ES-I3 (cell line): ENCODE measurements at regions not wholly inside any gene's neighbourhood (a gene's known extent, or its start where the extent isn't known, plus 50 kb on each side); places are given as distances from the start of the nearest gene placed in this dataset.
"Not testable (repeated sequence)": the region's sequence is repeated elsewhere in the genome, so short reads cannot be mapped to it uniquely, and the experiment has no call there.

ENCODE experiments used
- H3K36me3 ChIP-seq: 2 replicates; pipeline ENCODE4 v1.6.1; 2013; ENCODE audit warnings: mild to moderate bottlenecking, low read length, control low read depth, moderate library complexity; ENCODE audit not compliant: insufficient read depth
- H3K4me1 ChIP-seq: 2 replicates; pipeline ENCODE4 v1.6.1; 2013; ENCODE audit warnings: mild to moderate bottlenecking, control low read depth, low read length; ENCODE audit not compliant: insufficient read depth
- H3K9ac ChIP-seq: 2 replicates; pipeline ENCODE4 v1.6.1; 2013; ENCODE audit warnings: low read depth, mild to moderate bottlenecking, low read length, moderate library complexity
- H3K9me3 ChIP-seq: 2 replicates; pipeline ENCODE4 v1.6.1; 2013; ENCODE audit warnings: mild to moderate bottlenecking, low read length, moderate library complexity; ENCODE audit not compliant: control insufficient read depth, insufficient read depth

- H3K9ac ChIP-seq = no peak overlapping the region
- no peaks in the 10 kb centered on the region; the same call in 1 of the 2 replicates for H3K9me3 ChIP-seq
- no peaks in the 10 kb centered on the region for H3K36me3 ChIP-seq
- H3K4me1 ChIP-seq = no peaks in the 10 kb centered on the region; the same call in 1 of the 2 replicates
These were observed 1122.1 kb upstream of the SEL1L start for GRCh38 chr14:82655770-82656169.

GRCh38 chr14:82657186-82657675, 1123.6 kb upstream of the SEL1L start:
- H3K4me1 ChIP-seq = no peaks in the 10 kb centered on the region; the same call in 1 of the 2 replicates
- H3K9me3 ChIP-seq = no peaks in the 10 kb centered on the region
- no peaks in the 10 kb centered on the region for H3K36me3 ChIP-seq
- H3K9ac ChIP-seq = no peak overlapping the region

DNA sequence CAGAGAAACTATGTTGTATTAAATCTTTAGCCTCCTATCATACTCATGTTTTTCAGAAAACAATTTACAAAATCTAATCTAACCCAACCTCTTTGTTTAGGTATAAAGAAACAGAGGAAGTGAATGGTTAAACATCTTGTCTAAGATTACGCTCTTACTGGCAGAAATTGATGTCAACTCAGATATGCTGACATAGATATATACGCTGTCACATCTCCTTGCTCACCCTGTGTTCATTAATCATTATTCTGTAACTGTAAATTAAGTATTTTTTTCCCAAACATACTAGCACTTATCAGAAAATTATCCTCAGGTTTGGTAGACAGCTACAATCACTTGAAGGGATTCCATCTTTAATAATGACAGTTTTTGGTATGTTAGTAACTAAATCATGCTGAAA, 1127.6 kb upstream of the SEL1L start:
- Histone ChIP-seq H3K9me3 (no peaks in the 10 kb centered on the region), H3K36me3 (no peaks in the 10 kb centered on the region), H3K4me1 (no peaks in the 10 kb centered on the region), H3K9ac (no peak overlapping the region)

GRCh38 chr14:82667006-82667405, 1133.4 kb upstream of the SEL1L start:
- Histone ChIP-seq H3K36me3 (no peaks in the 10 kb centered on the region), H3K9ac (no peak overlapping the region), H3K4me1 (no peaks in the 10 kb centered on the region), H3K9me3 (no peaks in the 10 kb centered on the region)

DNA sequence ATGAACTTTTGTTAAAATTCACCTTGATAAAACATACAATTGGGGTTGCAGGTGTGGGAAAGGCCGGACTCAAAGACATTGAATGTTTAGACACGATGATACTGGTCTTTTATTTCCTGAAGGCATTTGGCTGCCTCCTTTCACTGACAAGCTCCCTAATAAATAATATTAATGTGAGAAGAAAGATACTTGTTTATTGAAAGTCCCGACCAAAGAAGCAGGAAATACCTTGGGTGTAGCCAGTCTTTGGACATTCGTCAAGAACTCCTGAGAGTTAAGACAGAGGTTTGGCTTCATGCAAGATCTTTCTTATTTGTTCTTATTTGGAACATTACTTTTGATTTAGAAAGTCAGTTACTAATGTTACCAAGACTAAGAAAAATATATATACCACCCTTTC, 1133.8 kb upstream of the SEL1L start:
- Histone ChIP-seq H3K4me1 (no peaks in the 10 kb centered on the region), H3K9ac (no peak overlapping the region), H3K9me3 (no peaks in the 10 kb centered on the region), H3K36me3 (no peaks in the 10 kb centered on the region)

GRCh38 chr14:82676403-82676802, 1142.8 kb upstream of the SEL1L start:
- H3K9me3 ChIP-seq = no peaks in the 10 kb centered on the region
- H3K9ac ChIP-seq = no peak overlapping the region
- H3K36me3 ChIP-seq = no peaks in the 10 kb centered on the region
- H3K4me1 ChIP-seq = no peaks in the 10 kb centered on the region

DNA sequence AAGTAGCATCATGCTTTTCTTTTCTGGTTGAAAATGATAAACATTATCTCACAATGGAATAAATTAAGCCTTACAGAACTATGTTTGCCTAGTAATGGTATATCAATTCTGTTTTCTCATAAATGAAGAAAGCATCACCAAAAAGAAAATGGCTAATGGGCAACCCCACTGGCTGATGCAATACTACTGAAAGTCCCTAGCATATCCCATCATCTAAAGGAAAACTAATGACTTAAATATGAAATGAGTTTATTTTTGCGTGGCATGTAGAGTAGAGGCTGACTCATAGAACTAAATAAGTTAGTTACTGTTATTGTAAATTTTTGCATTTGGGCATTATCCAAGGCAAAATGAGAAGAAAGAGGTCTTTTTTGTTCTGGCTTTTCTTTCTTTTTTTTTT, 1156.3 kb upstream of the SEL1L start:
- H3K9me3 ChIP-seq = no peaks in the 10 kb centered on the region
- H3K9ac ChIP-seq = no peak overlapping the region
- no peaks in the 10 kb centered on the region for H3K4me1 ChIP-seq
- H3K36me3 ChIP-seq = no peaks in the 10 kb centered on the region

DNA sequence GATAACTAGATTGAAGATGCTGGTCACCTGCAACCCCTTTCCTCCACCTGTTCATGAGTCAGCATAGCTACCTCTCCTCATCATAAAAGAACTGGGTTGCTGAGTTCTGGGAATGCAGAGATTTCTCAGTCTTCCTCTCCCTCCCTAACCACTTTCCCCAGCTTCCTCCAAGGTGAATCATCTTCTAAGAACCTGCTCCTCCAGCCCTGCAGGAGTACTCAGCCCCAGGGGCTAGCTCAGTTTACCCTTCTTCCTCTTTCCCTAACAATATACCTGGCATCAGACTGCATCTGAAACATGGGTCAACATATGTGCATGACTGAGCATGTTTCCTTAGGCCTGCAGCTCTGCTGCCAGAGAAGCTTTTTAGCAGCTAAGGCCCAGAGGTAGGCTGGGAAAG, 1157.5 kb upstream of the SEL1L start:
- not testable (repeated sequence) for H3K36me3 ChIP-seq, H3K9me3 ChIP-seq, H3K4me1 ChIP-seq, H3K9ac ChIP-seq

GRCh38 chr14:82694820-82695219, 1161.2 kb upstream of the SEL1L start:
- Histone ChIP-seq H3K4me1 (no peaks in the 10 kb centered on the region), H3K9ac (no peak overlapping the region), H3K36me3 (no peaks in the 10 kb centered on the region), H3K9me3 (no peaks in the 10 kb centered on the region)

DNA sequence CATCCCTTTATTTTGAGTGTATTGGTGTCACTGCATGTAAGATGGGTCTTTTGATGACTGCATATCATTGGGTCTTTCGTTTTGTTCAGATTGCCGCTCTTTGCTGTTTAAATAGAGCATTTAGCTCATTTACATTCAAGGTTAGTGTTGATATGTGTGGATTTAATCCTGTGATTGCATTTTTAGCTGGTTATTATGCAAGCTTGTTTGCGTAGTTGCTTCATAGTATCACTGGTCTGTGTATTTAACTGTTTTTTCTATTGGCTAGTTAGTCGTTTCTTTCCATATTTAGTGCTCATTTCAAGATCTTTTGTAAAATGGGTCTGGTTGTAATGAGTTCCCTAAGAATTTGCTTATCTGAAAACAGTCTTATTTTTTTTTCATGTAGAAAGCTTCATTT, 1170.6 kb upstream of the SEL1L start:
- no peak overlapping the region for H3K9ac ChIP-seq
- H3K36me3 ChIP-seq = no peaks in the 10 kb centered on the region
- H3K4me1 ChIP-seq = no peaks in the 10 kb centered on the region
- no peaks in the 10 kb centered on the region for H3K9me3 ChIP-seq

DNA sequence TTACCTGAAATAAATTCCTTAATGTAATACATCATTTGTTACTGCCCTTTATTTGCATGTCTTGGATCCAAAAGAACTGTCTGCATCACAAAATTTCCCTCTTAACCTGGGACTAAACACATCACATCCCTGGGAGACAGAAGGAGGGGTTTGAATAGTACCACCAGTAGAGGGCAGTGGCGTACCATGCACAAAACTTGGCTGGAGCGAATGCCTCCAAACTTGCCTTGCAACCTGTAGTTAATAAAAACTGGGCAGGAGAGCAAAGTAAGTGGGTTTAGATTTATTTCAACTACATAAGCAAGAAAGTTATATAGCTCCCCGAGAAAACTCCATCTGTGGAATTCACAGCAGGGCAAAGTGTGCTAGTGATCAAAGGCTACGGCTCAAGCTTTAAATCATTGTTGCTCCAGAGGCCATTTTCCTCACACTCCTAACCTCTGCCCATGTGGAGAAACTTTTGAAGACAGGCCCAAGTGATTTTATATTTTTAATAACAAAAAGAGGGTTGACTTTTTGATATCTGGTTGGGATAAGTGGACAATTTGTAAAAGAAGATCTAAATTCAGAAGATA, 1176.7 kb upstream of the SEL1L start:
- no peaks in the 10 kb centered on the region for H3K9me3 ChIP-seq

GRCh38 chr14:82719617-82720016, 1186.0 kb upstream of the SEL1L start:
- Histone ChIP-seq H3K36me3 (no peaks in the 10 kb centered on the region), H3K4me1 (no peaks in the 10 kb centered on the region)

More for the DNA sequence above, 1176.7 kb upstream of the SEL1L start:
- Histone ChIP-seq H3K4me1 (no peaks in the 10 kb centered on the region), H3K9ac (no peak overlapping the region), H3K36me3 (no peaks in the 10 kb centered on the region)

GRCh38 chr14:82720431-82720830, 1186.8 kb upstream of the SEL1L start:
- H3K36me3 ChIP-seq = no peaks in the 10 kb centered on the region
- no peaks in the 10 kb centered on the region for H3K9me3 ChIP-seq
- no peaks in the 10 kb centered on the region for H3K4me1 ChIP-seq
- no peak overlapping the region for H3K9ac ChIP-seq

More at GRCh38 chr14:82719617-82720016, 1186.0 kb upstream of the SEL1L start:
- H3K9me3 ChIP-seq = no peaks in the 10 kb centered on the region
- H3K9ac ChIP-seq = no peak overlapping the region

DNA sequence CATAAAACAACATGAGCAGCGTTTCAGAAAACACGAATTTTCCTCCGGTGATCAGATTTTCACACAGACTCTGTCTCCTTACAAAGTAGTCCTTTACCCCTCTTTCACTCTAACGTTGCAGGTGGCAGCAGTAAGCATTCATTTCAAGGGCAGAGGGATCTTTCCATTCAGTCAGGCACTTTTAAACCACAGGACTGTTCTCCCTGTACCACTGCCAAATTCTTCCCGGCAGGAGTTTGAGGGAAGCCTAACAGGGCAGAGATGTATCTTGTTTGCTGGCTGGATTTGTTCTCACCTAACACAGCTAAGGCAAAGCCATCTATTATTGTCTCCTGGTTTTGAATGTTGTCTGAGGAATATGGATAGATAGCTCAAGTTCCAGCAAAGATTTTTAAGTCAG, 1187.3 kb upstream of the SEL1L start:
- Histone ChIP-seq H3K4me1 (no peaks in the 10 kb centered on the region), H3K9me3 (no peaks in the 10 kb centered on the region), H3K36me3 (no peaks in the 10 kb centered on the region), H3K9ac (no peak overlapping the region)

- H3K9me3 ChIP-seq = no peaks in the 10 kb centered on the region
- no peaks in the 10 kb centered on the region for H3K4me1 ChIP-seq
- no peaks in the 10 kb centered on the region for H3K36me3 ChIP-seq
- H3K9ac ChIP-seq = no peak overlapping the region
These were observed 1190.7 kb upstream of the SEL1L start for GRCh38 chr14:82724316-82724715.

DNA sequence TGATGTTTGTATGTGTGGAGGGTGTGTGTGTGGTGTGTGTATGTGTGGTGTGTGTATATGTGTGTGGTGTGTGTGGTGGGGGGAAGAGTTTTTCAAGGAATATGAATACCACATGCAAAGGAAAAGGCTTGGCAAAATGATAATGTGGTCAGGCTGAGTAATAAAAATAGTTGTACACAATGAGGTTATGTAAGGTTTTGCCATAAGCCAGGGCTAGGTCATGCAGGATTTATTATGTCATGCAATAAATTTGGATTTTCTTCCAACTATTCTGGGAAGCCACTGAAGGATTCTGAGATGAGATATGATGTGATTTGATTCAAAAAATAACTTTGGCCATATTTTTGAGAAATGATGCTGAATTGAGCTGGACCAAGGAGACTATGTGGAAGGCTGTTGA, 1191.6 kb upstream of the SEL1L start:
- no peaks in the 10 kb centered on the region for H3K36me3 ChIP-seq
- no peak overlapping the region for H3K9ac ChIP-seq
- H3K9me3 ChIP-seq = no peaks in the 10 kb centered on the region
- no peaks in the 10 kb centered on the region for H3K4me1 ChIP-seq
